Esophagus squamous epithelium (tissue), 5 donors: ENCODE measurements at regions not wholly inside any gene's neighbourhood (a gene's known extent, or its start where the extent isn't known, plus 50 kb on each side); places are given as distances from the start of the nearest gene placed in this dataset.
"Not testable (repeated sequence)": the region's sequence is repeated elsewhere in the genome, so short reads cannot be mapped to it uniquely, and the experiment has no call there.

Experiments
- DNase-seq: peaks from one replicate; lab custom pipeline; 2025; lab: John Stamatoyannopoulos, UW
- H3K27ac ChIP-seq, 4 donors: fragments of 200-600 bp; sonication (generic); one replicate each; pipeline ENCODE4 v1.5.1; 2016 to 2019; ENCODE audit warnings: mild to moderate bottlenecking in 1 of 4
- H3K27me3 ChIP-seq, 4 donors: fragments of 200-600 bp; sonication (generic); 1 replicate in 3 of 4; 2 replicates in 1 of 4; pipeline versions ENCODE4 v1.5.1 to v1.6.0; 2017 to 2021; ENCODE audit warnings: antibody characterized with exemption in 1 of 4
- H3K36me3 ChIP-seq, 3 donors: fragments of 200-600 bp; sonication (generic); one replicate each; pipeline ENCODE4 v1.5.1; 2016 to 2019
- H3K4me1 ChIP-seq, 3 donors: fragments of 200-600 bp; sonication (generic); one replicate each; pipeline ENCODE4 v1.5.1; 2017 to 2019
- H3K4me3 ChIP-seq, 4 donors: fragments of 200-600 bp; sonication (generic); 1 replicate in 3 of 4; 2 replicates in 1 of 4; pipeline ENCODE4 v1.5.1; 2016 to 2019; ENCODE audit warnings: mild to moderate bottlenecking in 2 of 4, moderate library complexity in 1 of 4
- H3K9me3 ChIP-seq, 3 donors: fragments of 200-600 bp; sonication (generic); one replicate each; pipeline ENCODE4 v1.5.1; 2016 to 2019
- CTCF ChIP-seq, 6 experiments: fragments of 450-650 bp in 4 of 6; fragments of 200-600 bp in 2 of 6; sonication (generic) in 2 of 6; IDR thresholded peaks; one replicate each; pipeline ENCODE4 v1.5.1; 2016 to 2019; ENCODE audit warnings: antibody characterized with exemption in 6 of 6, mild to moderate bottlenecking in 4 of 6, moderate library complexity in 4 of 6
- POLR2A ChIP-seq, 4 donors: fragments of 450-650 bp; IDR thresholded peaks; one replicate each; pipeline ENCODE4 v1.6.1; 2017; ENCODE audit warnings: antibody characterized with exemption in 4 of 4, mild to moderate bottlenecking in 4 of 4, moderate library complexity in 3 of 4
- WGBS, 2 donors: methylation state at CpG; one replicate each; pipeline ENCODE4 v1.1.5; 2018; 5-methylcytosine and 5-hydroxymethylcytosine counted together
- intact Hi-C: fragments of 100-400 bp; cut with DNase I; formaldehyde crosslinking; loops from one replicate; pipeline ENCODE4 v1.15.0; 2022
- donor health status: DM: yes; HTN: yes; CAD: no.

GRCh38 chr3:153422314-153422713 is 260.3 kb downstream of the RAP2B start:
- peaks cover 0 to 15% (median 0%) of the 10 kb centered on the region in 3 donors for H3K36me3 ChIP-seq
- TF ChIP-seq CTCF (IDR thresholded peaks at IDR 0.05) (no peak), POLR2A (IDR thresholded peaks at IDR 0.05) (no peak)
- no peaks in the 10 kb centered on the region for H3K4me1 ChIP-seq
- 60 to 80% methylated on average over 1 of the region's 4 CpGs for WGBS, 2 donors
- peaks cover 0 to 60% (median 19%) of the 10 kb centered on the region in 3 donors for H3K9me3 ChIP-seq
- H3K27me3 ChIP-seq = no peaks in the 10 kb centered on the region
- DNase-seq = no peak
- H3K27ac ChIP-seq = no peak overlapping the region
- H3K4me3 ChIP-seq = no peak overlapping the region
- intact Hi-C loops = no loop called here

GRCh38 chr3:153423820-153424219 is 261.8 kb downstream of the RAP2B start:
- peaks cover 0 to 48% (median 19%) of the 10 kb centered on the region in 3 donors for H3K9me3 ChIP-seq

GRCh38 chr3:153426344-153426743 is 264.3 kb downstream of the RAP2B start:
- WGBS, 2 donors = 81 to 84% methylated on average over 4 of the region's 4 CpGs
- H3K27me3 ChIP-seq = no peaks in the 10 kb centered on the region
- H3K36me3 ChIP-seq = no peaks in the 10 kb centered on the region
- H3K4me3 ChIP-seq = no peak overlapping the region
- no peaks in the 10 kb centered on the region for H3K4me1 ChIP-seq
- intact Hi-C loops = no loop called here
- TF ChIP-seq POLR2A (IDR thresholded peaks at IDR 0.05) = no peak
- TF ChIP-seq CTCF (IDR thresholded peaks at IDR 0.05) = no peak
- peaks cover 0 to 24% (median 18%) of the 10 kb centered on the region in 3 donors for H3K9me3 ChIP-seq
- no peak for DNase-seq
- H3K27ac ChIP-seq = no peak overlapping the region

More at GRCh38 chr3:153423820-153424219, 261.8 kb downstream of the RAP2B start:
- H3K4me3 ChIP-seq, H3K27ac ChIP-seq, H3K4me1 ChIP-seq, intact Hi-C loops, DNase-seq, H3K27me3 ChIP-seq: not testable (repeated sequence)
- peaks cover 0 to 15% (median 0%) of the 10 kb centered on the region in 3 donors for H3K36me3 ChIP-seq

GRCh38 chr3:153426803-153427202 is 264.8 kb downstream of the RAP2B start:
- H3K27ac ChIP-seq = no peak overlapping the region
- 55 to 58% methylated on average over 1 of the region's 1 CpG for WGBS, 2 donors
- TF ChIP-seq CTCF (IDR thresholded peaks at IDR 0.05) (no peak), POLR2A (IDR thresholded peaks at IDR 0.05) (no peak)
- intact Hi-C loops = no loop called here
- H3K27me3 ChIP-seq = no peaks in the 10 kb centered on the region
- peaks cover 0 to 19% (median 13%) of the 10 kb centered on the region in 3 donors for H3K9me3 ChIP-seq
- no peak for DNase-seq
- no peak overlapping the region for H3K4me3 ChIP-seq
- H3K36me3 ChIP-seq = no peaks in the 10 kb centered on the region
- H3K4me1 ChIP-seq = no peaks in the 10 kb centered on the region

GRCh38 chr3:153429821-153430220 is 267.8 kb downstream of the RAP2B start:
- Histone ChIP-seq H3K27ac (no peak overlapping the region), H3K36me3 (no peaks in the 10 kb centered on the region), H3K4me1 (no peaks in the 10 kb centered on the region), H3K27me3 (no peaks in the 10 kb centered on the region), H3K9me3 (no peaks in the 10 kb centered on the region), H3K4me3 (no peak overlapping the region)
- TF ChIP-seq CTCF (IDR thresholded peaks at IDR 0.05) (no peak), POLR2A (IDR thresholded peaks at IDR 0.05) (no peak)
- intact Hi-C loops = no loop called here
- DNase-seq = no peak
- WGBS, 2 donors = 46 to 69% methylated on average over 4 of the region's 4 CpGs

GRCh38 chr3:153431076-153431475 is 269.1 kb downstream of the RAP2B start:
- H3K4me3 ChIP-seq = no peak overlapping the region
- no peaks in the 10 kb centered on the region for H3K36me3 ChIP-seq
- 64 to 76% methylated on average over 1 of the region's 1 CpG for WGBS, 2 donors
- DNase-seq = no peak
- TF ChIP-seq POLR2A (IDR thresholded peaks at IDR 0.05) (no peak), CTCF (IDR thresholded peaks at IDR 0.05) (no peak)
- H3K27ac ChIP-seq = no peak overlapping the region
- intact Hi-C loops = no loop called here
- no peaks in the 10 kb centered on the region for H3K9me3 ChIP-seq
- no peaks in the 10 kb centered on the region for H3K4me1 ChIP-seq
- H3K27me3 ChIP-seq = no peaks in the 10 kb centered on the region
